ENCODE measurements at regions not wholly inside any gene's neighbourhood (a gene's known extent, or its start where the extent isn't known, plus 50 kb on each side); places are given as distances from the start of the nearest gene placed in this dataset.

- DNase-seq, result peak; percentile 71
Measured at GRCh38 chr10:131724169-131724545, 176.7 kb upstream of the PPP2R2D start.

- no peak for DNase-seq
Measured at GRCh38 chr10:131724891-131725580, 175.8 kb upstream of the PPP2R2D start.

GRCh38 chr10:131725581-131726069 is 175.2 kb upstream of the PPP2R2D start:
- DNase-seq, result no peak

- peak; percentile 91 for DNase-seq
Measured at GRCh38 chr10:131726076-131726880, 174.5 kb upstream of the PPP2R2D start.

DNA sequence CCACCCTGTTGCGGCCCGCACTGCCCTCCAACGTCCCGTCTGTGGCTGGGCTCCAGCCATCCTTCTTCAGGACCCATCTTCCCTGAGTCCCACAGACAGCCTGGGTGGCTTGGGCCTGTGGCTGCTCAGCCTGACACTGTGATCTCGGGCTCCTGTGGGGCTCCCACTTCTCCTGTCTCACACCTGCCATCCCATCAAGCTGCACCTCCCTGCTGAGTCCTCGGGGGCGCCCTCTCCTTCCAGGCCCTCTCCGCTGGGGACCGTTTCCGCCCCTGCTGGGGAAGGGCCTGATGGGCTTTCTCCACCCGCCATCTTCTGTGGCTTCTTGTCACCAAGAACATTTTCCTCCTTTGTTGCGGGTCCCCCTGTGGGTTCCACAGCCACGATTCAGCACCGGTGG is 173.8 kb upstream of the PPP2R2D start:
- no peak for DNase-seq

DNA sequence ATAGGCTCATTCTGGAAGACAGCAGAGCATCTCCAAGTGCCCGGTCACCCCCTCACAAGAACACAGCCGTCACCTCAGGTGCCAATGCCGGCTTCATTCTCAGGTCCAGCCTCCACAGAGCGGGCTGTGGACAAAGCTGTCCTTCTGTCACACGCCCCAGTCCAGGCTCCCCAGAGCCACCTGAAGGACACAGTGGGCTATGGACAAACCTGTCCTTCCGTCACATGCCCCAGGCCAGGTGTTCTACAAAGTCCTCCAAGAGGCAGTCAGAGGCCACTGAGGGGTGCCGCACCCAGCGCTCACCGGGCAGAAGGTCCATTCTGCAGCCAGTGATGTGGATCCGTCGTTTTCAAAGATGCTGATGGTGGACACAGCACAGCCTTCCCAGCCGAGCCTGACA is 173.2 kb upstream of the PPP2R2D start:
- DNase-seq, result no peak

DNA sequence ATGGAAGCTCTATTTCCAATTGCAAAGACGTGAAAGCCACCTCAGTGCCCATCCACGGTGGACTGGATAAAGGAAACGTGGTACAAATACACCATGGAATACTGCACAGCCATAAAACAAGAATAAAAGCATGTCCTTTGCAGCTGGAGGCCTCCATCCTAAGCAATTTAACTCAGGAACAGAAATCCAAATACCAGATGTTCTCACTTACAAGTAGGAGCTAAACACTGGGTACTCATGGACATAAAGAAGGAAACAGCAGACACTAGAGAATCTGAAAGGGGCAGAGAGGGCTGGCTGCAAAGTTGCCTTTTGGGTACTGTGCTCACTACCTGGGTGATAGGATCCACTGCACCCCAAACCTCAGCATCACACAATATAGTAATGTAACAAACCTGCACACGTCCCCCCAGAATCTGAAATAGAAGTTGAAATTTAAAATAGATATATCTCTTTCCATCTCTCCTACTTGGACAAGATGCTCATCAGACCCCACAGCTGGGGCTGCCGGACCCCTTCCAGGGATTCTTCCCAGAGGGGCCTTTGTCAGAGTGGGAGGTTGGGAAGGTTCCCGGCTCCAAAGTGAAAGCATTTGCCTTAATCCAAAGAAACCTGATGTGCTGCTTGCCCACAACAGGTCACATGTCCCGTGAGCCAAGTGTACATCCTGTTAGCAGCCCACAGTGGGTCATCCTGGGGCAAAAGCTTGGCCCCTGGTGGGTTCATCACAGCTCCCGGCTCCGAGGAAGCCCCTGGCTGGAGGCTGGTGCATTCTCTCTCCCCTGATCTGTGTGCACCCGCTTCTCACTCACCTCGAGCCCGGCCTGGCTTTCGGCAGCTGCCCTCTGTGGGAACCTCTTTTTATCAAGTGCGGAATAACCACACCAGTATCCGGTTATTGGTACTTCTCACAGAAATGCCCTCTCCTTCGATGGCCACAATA is 172.3 kb upstream of the PPP2R2D start:
- DNase-seq, result no peak

GRCh38 chr10:131729361-131729760 is 171.4 kb upstream of the PPP2R2D start:
- DNase-seq, result peak; percentile 26

GRCh38 chr10:131729938-131730660 is 170.7 kb upstream of the PPP2R2D start:
- DNase-seq, result no peak

DNA sequence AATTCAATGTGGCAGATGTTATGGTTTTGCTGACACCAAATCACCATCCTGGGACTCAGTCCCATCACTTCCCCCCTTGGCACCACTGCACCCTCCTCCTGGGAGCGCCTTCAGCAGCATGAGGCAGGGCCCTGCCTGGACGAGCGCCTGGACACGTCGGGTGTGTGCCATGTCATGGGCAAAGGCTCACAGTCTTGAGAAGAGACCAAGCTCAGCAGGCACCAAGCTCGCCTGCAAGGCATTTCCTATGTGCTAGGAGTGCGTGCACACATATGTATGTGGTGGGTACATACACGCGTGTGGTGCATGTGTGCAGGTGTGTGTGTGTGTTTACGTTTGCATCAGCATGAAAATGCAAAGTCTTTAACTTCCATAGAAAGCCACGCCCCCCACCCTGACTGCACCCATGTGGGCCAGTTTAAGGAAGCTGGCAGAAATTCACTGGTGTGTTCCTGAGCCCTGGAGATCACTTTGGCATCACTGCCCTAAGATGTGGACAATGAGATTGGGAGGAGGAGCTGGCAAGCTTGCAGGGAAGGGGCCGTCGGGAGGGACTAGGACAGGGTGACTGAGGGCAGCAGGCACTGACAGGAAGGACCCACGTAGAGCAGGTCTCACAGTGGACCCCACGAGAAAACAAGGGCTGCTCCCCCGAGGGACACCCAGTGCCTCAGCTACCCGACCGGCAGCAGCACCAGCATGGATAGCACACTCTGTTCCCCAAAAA is 169.9 kb upstream of the PPP2R2D start:
- no peak for DNase-seq

- no peak for DNase-seq
Measured at GRCh38 chr10:131731780-131732630, 168.8 kb upstream of the PPP2R2D start.

GRCh38 chr10:131732631-131733127 is 168.1 kb upstream of the PPP2R2D start:
- DNase-seq, result no peak

DNA sequence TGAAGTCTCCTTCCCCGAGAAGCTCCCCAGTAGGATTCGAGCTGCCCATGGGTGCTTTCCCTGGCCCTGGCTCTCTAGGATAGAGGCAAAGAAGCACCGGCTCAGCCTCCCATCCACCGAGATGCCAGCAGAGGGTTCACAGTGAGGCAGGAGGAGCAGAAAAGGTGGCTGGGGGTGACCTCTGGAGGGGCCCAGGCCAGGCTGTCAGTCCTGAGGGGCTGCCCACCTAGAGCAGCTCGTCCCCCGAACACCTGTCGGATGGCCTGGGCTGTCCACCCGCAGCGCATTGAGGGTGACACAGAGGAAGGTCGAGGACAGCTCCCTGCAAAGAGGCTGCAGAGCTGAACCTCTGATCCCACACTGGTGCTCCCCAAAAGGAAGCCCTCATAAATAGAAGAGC is 167.2 kb upstream of the PPP2R2D start:
- DNase-seq, result no peak

DNA sequence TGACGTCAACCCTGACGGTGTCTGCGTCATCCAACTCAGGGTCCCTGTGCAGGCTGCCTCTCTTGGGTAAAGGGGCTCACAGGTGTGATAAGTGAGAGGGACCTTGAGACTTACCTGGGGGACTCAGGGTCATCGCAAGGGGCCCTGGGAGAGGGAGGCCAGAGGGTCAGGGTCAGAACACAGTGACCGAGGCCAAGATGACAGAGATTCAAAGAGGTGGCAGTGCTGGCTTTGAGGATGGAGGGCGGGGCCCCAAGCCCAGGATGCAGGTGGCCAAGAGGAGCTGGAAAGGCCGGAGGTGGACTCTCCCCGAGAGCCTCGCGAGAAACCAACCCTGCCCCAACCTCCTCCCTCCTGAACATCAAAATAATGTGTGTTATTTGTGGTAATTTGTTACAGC is 165.2 kb upstream of the PPP2R2D start:
- no peak for DNase-seq

DNA sequence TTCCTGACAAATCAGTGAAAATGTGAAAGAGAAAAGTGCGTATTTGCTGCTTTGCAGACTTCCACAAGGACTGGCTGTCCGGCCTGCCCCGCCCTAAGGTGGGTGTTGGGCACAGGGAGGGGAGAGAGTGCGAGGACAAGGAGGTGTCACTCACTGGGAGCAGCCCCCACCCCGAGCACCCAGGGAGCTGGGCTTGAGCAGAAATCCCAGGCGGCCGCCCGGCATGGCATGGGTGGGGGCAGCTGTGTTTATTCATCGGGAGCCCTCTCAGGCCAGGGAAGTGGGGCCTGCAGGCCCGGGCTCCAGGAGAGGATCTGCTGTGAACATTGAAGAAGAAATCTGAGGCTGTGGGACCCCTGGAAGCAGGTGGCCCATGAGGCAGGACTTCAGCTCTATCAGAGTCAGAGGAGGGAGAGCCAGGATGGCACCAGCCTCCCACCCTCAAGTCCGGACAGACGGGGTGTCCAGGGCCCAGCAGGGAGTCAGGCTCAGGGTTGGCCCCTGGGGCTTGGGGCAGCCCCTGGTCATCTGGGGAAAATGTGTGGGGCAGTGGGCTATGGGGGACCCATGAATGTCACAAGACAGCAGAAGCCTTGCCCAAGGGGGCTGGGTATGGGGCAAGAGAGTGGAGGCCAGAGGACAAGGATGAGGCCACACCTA is 164.4 kb upstream of the PPP2R2D start:
- DNase-seq, result no peak

GRCh38 chr10:131737543-131738395 is 163.0 kb upstream of the PPP2R2D start:
- DNase-seq, result no peak

DNA sequence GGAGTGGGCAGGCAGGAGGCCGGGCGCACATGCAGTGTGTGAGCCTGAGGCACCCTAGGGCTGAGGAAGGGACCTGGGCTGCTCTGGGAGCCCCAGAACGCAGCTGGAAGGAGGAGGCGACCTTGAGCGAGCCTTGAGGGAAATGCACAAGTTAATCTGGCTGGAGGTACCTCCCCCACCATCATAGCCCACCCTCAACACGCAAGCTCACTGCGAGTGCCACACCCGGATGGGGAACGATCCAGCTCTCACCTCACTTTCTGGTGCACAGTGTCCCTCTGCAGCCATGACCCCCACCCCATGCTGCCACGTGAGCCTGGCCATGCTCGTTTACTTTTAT is 162.4 kb upstream of the PPP2R2D start:
- no peak for DNase-seq

DNA sequence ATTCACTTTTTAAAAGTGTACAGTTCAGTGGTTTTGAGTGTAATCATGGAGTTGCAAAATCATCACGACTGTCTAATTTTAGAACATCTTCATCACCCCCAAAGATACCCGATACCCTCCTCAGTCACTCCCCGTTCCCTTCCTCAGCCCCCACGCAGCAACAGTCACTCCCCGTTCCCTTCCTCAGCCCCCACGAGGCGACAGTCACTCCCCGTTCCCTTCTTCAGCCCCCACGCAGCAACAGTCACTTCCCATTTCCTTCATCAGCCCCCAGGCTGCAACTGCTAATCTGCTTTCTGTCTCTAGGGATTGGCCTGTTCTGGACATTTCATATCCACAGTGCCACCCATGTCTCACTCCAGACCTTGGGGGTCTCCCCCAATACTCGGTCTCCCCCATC is 161.6 kb upstream of the PPP2R2D start:
- no peak for DNase-seq

GRCh38 chr10:131742500-131742951 is 158.3 kb upstream of the PPP2R2D start:
- no peak for DNase-seq

Measured in eye (tissue), 1 donor.